HUES6 (cell line): ENCODE measurements at regions not wholly inside any gene's neighbourhood (a gene's known extent, or its start where the extent isn't known, plus 50 kb on each side); places are given as distances from the start of the nearest gene placed in this dataset.

Experiments
- H3K27ac ChIP-seq: 2 replicates; pipeline ENCODE4 v1.7.0; 2013; ENCODE audit warnings: low read depth, mild to moderate bottlenecking, low read length, inconsistent platforms
- H3K27me3 ChIP-seq: 2 replicates; pipeline ENCODE4 v1.6.1; 2013; ENCODE audit warnings: low read length; ENCODE audit not compliant: control insufficient read depth, insufficient read depth
- H3K36me3 ChIP-seq: 2 replicates; pipeline ENCODE4 v1.6.1; 2013; ENCODE audit warnings: low read length; ENCODE audit not compliant: control insufficient read depth, insufficient read depth
- H3K4me1 ChIP-seq: 2 replicates; pipeline ENCODE4 v1.6.1; 2013; ENCODE audit warnings: low read length; ENCODE audit not compliant: control insufficient read depth, insufficient read depth
- H3K4me3 ChIP-seq: 2 replicates; pipeline ENCODE4 v1.5.1; 2013; ENCODE audit warnings: low read depth, low read length
- H3K9ac ChIP-seq: one replicate; pipeline ENCODE4 v1.6.1; 2013; ENCODE audit warnings: mild to moderate bottlenecking, low read length
- H3K9me3 ChIP-seq: 2 replicates; pipeline ENCODE4 v1.6.1; 2013; ENCODE audit warnings: low read depth, low read length; ENCODE audit not compliant: control insufficient read depth, insufficient read depth

DNA sequence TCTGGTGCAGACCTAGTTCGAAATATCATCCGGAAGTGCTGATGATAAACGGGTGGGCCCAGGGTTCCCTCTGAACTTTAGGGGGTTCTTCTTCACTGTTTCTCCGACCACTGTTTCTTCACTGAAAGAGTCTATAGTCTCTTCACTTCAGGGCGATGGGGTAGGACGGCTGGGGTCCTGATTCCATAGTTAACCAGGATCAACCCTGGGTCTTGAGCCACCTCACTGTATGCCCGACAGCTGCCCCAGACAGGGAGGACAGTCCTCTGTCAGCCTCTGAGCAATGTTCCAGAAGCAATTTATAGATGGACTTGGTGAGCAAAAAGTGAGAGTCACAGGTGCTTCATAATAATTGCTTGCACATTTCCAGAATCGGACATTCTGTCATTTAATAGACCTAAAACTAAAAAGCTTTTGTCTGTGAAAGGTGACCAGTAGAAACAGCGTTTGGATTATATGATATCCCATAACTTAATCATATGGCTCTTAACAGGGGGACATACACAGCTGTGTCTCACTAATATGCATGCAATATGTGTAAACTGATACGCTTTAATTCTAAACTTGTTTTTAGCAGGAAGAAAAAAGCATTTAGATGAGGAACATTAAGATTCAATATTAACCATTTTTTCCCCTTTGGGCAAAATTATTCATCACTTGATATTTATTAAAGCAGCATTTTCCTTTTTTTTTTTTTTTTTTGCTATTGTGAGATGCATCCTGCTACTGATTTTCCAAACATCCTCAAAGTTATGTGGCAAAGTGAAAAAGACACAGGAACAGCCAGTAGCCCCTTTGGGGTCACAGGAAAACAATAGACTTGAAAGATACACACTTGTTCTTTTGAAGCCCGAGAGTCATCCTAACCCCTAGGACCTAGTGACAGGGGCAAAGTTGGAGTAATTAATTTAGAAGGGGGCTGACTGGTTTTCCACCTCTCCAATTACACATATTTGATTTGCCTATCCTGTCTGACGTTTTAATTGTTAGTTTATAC, 277.0 kb downstream of the ZNF536 start:
- no peak overlapping the region for H3K27ac ChIP-seq
- no peaks in the 10 kb centered on the region for H3K27me3 ChIP-seq
- H3K9me3 ChIP-seq = no peaks in the 10 kb centered on the region
- H3K4me3 ChIP-seq = no peak overlapping the region
- no peaks in the 10 kb centered on the region for H3K36me3 ChIP-seq
- no peak overlapping the region for H3K9ac ChIP-seq
- peaks cover 2% of the 10 kb centered on the region; the same call in 1 of the 2 replicates for H3K4me1 ChIP-seq

GRCh38 chr19:30647891-30648720, 275.9 kb downstream of the ZNF536 start:
- Histone ChIP-seq H3K9me3 (no peaks in the 10 kb centered on the region), H3K27ac (no peak overlapping the region), H3K4me3 (no peak overlapping the region), H3K9ac (no peak overlapping the region), H3K4me1 (peaks cover 2% of the 10 kb centered on the region; the same call in 1 of the 2 replicates), H3K27me3 (no peaks in the 10 kb centered on the region), H3K36me3 (no peaks in the 10 kb centered on the region)

GRCh38 chr19:30646806-30647205, 274.6 kb downstream of the ZNF536 start:
- H3K36me3 ChIP-seq = no peaks in the 10 kb centered on the region
- no peaks in the 10 kb centered on the region for H3K9me3 ChIP-seq
- peaks cover 2% of the 10 kb centered on the region; the same call in 1 of the 2 replicates for H3K4me1 ChIP-seq
- no peaks in the 10 kb centered on the region for H3K27me3 ChIP-seq
- no peak overlapping the region for H3K27ac ChIP-seq
- no peak overlapping the region for H3K4me3 ChIP-seq
- H3K9ac ChIP-seq = no peak overlapping the region

GRCh38 chr19:30645946-30646577, 273.9 kb downstream of the ZNF536 start:
- H3K9ac ChIP-seq = no peak overlapping the region

DNA sequence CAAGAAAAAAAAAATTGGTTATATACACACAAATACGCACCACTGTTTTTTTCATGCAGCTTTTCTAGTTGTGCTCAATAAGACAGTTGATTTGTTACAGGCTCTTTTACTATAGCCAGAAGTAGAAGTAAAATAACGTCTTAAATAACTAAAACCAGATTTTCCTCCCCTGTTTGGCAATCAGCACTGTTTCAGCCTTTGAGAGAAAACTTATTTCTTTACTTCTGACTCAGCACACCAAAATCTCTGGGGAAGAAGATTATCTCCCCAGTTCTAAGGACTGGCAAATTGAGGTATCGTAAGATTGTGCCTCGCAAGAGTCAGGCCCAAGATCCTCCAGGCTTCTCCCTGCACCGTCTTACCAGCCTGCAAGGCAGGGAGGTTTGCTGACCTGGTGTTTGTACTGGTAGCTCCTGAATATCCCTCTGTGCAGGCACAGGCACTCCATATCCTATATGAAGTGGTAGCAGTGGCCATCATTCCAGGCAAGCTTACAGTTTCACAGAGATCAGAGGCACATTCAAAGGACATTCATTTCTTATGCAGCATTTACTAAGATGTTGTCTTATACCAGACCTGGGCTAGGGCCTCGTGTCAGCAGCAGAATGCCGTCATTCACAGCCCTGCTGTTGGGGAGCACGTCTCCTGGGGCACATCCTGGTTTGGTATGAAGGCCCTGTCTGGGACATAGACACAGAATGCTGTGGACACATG, 268.2 kb downstream of the ZNF536 start:
- H3K9me3 ChIP-seq = peaks cover 3% of the 10 kb centered on the region; the same call in 1 of the 2 replicates
- no peak overlapping the region for H3K4me3 ChIP-seq
- H3K9ac ChIP-seq = no peak overlapping the region
- no peaks in the 10 kb centered on the region for H3K4me1 ChIP-seq
- no peaks in the 10 kb centered on the region for H3K27me3 ChIP-seq
- no peaks in the 10 kb centered on the region for H3K36me3 ChIP-seq
- H3K27ac ChIP-seq = no peak overlapping the region

More at GRCh38 chr19:30645946-30646577, 273.9 kb downstream of the ZNF536 start:
- Histone ChIP-seq H3K4me3 (no peak overlapping the region), H3K9me3 (no peaks in the 10 kb centered on the region), H3K27me3 (no peaks in the 10 kb centered on the region), H3K36me3 (no peaks in the 10 kb centered on the region), H3K27ac (no peak overlapping the region), H3K4me1 (peaks cover 2% of the 10 kb centered on the region; the same call in 1 of the 2 replicates)

DNA sequence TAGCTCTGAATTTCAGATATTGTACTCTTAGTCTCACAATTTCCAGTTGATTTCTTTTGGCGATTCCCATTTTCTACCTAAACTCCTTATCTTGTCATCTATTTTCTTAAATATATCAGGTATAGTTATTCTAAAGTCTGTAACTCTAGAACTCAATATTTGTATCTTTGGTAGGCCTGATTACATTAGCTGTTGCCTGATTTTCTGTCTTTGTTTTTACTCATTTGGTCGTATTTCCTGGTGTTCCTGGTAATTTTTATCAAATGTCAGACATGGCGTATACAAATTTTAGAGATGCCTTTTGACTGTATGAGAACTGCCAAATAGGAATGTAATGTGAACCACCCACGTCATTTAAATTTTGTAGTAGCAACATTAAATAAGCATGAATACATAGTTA, 266.7 kb downstream of the ZNF536 start:
- H3K36me3 ChIP-seq = no peaks in the 10 kb centered on the region
- H3K4me3 ChIP-seq = no peak overlapping the region
- H3K9ac ChIP-seq = no peak overlapping the region
- H3K27me3 ChIP-seq = no peaks in the 10 kb centered on the region
- H3K4me1 ChIP-seq = no peaks in the 10 kb centered on the region
- H3K9me3 ChIP-seq = peaks cover 3% of the 10 kb centered on the region; the same call in 1 of the 2 replicates
- no peak overlapping the region for H3K27ac ChIP-seq

DNA sequence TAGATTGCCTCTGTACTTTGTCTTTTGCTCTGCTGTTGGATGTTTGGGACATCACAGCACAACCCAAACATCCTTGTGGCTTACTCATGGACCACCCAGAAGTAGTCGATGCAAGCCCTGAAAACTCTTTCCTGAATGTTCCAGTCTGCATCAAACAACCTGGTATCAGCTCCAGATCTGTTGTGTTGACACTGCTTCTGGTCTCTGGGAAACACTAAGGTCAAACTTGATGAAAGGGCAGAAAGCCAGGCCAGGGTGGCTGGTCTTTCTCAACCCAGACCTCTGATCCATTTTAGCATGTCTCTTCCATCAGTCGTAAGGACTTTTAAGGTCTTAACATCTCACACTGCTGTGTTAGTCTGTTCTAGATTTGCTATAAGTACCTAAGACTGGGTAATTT, 265.7 kb downstream of the ZNF536 start:
- H3K9me3 ChIP-seq = peaks cover 3% of the 10 kb centered on the region; the same call in 1 of the 2 replicates
- H3K27me3 ChIP-seq = no peaks in the 10 kb centered on the region
- H3K4me3 ChIP-seq = no peak overlapping the region
- H3K27ac ChIP-seq = no peak overlapping the region
- H3K9ac ChIP-seq = no peak overlapping the region
- no peaks in the 10 kb centered on the region for H3K36me3 ChIP-seq
- H3K4me1 ChIP-seq = no peaks in the 10 kb centered on the region

DNA sequence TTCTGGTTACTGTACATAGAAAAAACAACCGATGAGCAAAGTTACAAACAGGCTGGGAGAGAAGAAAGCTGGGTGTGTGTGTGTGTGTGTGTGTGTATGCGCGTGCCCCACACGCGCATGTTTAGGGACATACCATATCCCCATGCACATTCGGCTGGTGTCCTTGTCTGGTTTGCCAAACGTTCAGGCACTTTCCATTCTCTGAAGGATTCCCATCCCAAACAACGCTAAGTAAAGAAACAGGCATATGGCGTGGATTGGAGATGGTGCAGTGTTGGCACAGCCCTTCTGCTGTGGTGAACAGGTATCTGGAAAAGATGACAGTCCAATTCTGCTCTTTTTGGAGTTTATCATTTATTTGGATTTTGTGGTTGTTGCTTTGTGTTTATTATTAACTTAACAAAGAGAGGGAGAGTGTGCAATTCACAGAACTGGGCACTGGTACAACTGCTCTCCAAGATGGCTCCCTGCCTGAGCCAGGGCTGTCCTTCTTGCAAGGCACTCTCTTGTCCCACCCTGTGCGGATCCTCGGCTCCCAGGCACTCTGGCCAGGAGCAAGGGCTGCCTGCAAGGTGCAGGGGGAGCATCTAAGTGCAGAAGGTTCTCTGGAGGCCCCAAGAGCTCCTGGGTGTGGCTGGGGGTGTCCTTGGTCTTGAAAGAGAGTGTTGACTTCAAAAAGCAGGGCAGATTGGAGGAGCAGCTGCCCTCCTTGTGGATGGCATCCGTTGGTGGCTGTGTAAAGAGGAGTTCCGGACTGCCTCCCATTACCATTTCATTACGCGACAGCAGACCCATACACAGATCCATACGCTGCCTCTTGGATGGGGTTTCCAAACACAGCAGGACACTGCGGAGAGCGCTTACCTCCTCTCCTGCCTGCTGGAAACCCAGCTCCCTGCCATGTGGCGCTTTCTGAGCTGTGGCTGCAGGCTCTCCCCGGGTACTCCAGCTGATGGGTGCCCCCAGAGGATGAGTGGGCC, 263.1 kb downstream of the ZNF536 start:
- no peaks in the 10 kb centered on the region for H3K27me3 ChIP-seq

GRCh38 chr19:30634131-30634830, 262.1 kb downstream of the ZNF536 start:
- no peak overlapping the region for H3K4me3 ChIP-seq
- H3K4me1 ChIP-seq = no peaks in the 10 kb centered on the region; the same call in 1 of the 2 replicates
- peaks cover 3% of the 10 kb centered on the region; the same call in 1 of the 2 replicates for H3K9me3 ChIP-seq
- H3K27me3 ChIP-seq = no peaks in the 10 kb centered on the region
- no peaks in the 10 kb centered on the region for H3K36me3 ChIP-seq
- H3K9ac ChIP-seq = no peak overlapping the region
- H3K27ac ChIP-seq = no peak overlapping the region

More for the DNA sequence above, 263.1 kb downstream of the ZNF536 start:
- H3K27ac ChIP-seq = no peak overlapping the region
- no peak overlapping the region for H3K4me3 ChIP-seq
- peaks cover 3% of the 10 kb centered on the region; the same call in 1 of the 2 replicates for H3K9me3 ChIP-seq
- no peaks in the 10 kb centered on the region; the same call in 1 of the 2 replicates for H3K4me1 ChIP-seq
- H3K9ac ChIP-seq = no peak overlapping the region
- no peaks in the 10 kb centered on the region for H3K36me3 ChIP-seq
